GM12878 (cell line): ENCODE measurements at regions not wholly inside any gene's neighbourhood (a gene's known extent, or its start where the extent isn't known, plus 50 kb on each side); places are given as distances from the start of the nearest gene placed in this dataset.

ENCODE experiments used
- ATAC-seq: fragments of 200-7000 bp; cut with Tn5 transposase; 3 replicates; pipeline ENCODE4 v1.9.1; 2020; ENCODE audit warnings: mild to moderate bottlenecking, moderate library complexity
- BruUV-seq: library from RNA; stranded (reverse); fragments of 400-500 nt; replicated peaks from 2 replicates; lab custom pipeline; 2021; lab: Mats Ljungman, UMichigan
- CTCF ChIA-PET: fragments of 300-600 bp; sonication (Branson Sonifier 250); formaldehyde crosslinking; extraction: SDS; loops from one replicate; lab custom pipeline; 2021; ENCODE audit warnings: inconsistent platforms; lab: Yijun Ruan, JAX
- POLR2A ChIA-PET: fragments of 350-600 bp; formaldehyde crosslinking; extraction: SDS; loops from one replicate; lab custom pipeline; 2021; ENCODE audit warnings: inconsistent platforms; lab: Charles Lee
- RAD21 ChIA-PET: fragments of 300-600 bp; sonication (Branson Sonifier 250); formaldehyde crosslinking; loops from one replicate; lab custom pipeline; 2023; ENCODE audit warnings: antibody characterized with exemption; ENCODE audit not compliant: unreplicated experiment; lab: Charles Lee
- SMC1A ChIA-PET: fragments of 300-600 bp; sonication (Branson Sonifier 250); formaldehyde crosslinking; loops from one replicate; lab custom pipeline; 2023; ENCODE audit not compliant: unreplicated experiment, uncharacterized antibody; lab: Charles Lee
- DNase-seq: peaks from one replicate; pipeline ENCODE4 v3.0.0-alpha.2; 2011; ENCODE audit warnings: low read depth, low spot score
- FAIRE-seq: peaks from 3 replicates; lab custom pipeline; 2011; peaks lifted over from hg19 to GRCh38; lab: Jason Lieb, UNC
- H2AFZ ChIP-seq: 2 replicates; pipeline ENCODE4 v1.6.0; 2011; ENCODE audit warnings: low read depth, low read length, control low read depth; ENCODE audit not compliant: control insufficient read depth
- H3K27ac ChIP-seq: 2 replicates; pipeline ENCODE4 v1.5.1; 2011; ENCODE audit warnings: control low read depth; ENCODE audit not compliant: control insufficient read depth, insufficient read depth
- H3K27me3 ChIP-seq, 2 experiments: replicated peaks in 1 of 2; 2 replicates each; pipeline versions ENCODE4 v1.6.0 to v1.6.1; 2011; ENCODE audit warnings: low read length in 1 of 2; ENCODE audit not compliant: control insufficient read depth in 2 of 2, insufficient read depth in 2 of 2
- H3K36me3 ChIP-seq, 2 experiments: 2 replicates each; pipeline ENCODE4 v1.5.1; 2011; ENCODE audit warnings: low read length in 1 of 2; ENCODE audit not compliant: control insufficient read depth in 2 of 2, insufficient read depth in 2 of 2
- H3K4me1 ChIP-seq: 2 replicates; pipeline ENCODE4 v1.6.1; 2011; ENCODE audit warnings: mild to moderate bottlenecking, low read length, moderate library complexity, mixed read lengths; ENCODE audit not compliant: control insufficient read depth, insufficient read depth
- H3K4me2 ChIP-seq: 2 replicates; pipeline ENCODE4 v1.6.0; 2011; ENCODE audit warnings: control low read depth; ENCODE audit not compliant: control insufficient read depth, insufficient read depth
- H3K4me3 ChIP-seq: fragments of 200-600 bp; sonication (generic); 2 replicates; pipeline ENCODE4 v1.5.1; 2016
- H3K79me2 ChIP-seq: 2 replicates; pipeline ENCODE4 v1.6.0; 2011; ENCODE audit warnings: low read length; ENCODE audit not compliant: control insufficient read depth, insufficient read depth
- H3K9ac ChIP-seq: 2 replicates; pipeline ENCODE4 v1.8.0; 2011; ENCODE audit warnings: low read length, control low read depth, mixed read lengths; ENCODE audit not compliant: control insufficient read depth, insufficient read depth
- H3K9me3 ChIP-seq: replicated peaks from 3 replicates; pipeline ENCODE4 v1.5.1; 2011; ENCODE audit warnings: mild to moderate bottlenecking, low read length; ENCODE audit not compliant: control insufficient read depth, insufficient read depth
- H4K20me1 ChIP-seq: 2 replicates; pipeline ENCODE4 v1.6.0; 2011; ENCODE audit not compliant: control insufficient read depth, insufficient read depth
- ASH2L ChIP-seq: fragments of 300-600, 200-600 bp; sonication (generic); IDR thresholded peaks from 2 replicates; pipeline ENCODE4 v1.6.1; 2017; ENCODE audit warnings: low read depth, mild to moderate bottlenecking, borderline replicate concordance
- ATF2 ChIP-seq: IDR thresholded peaks from 2 replicates; pipeline ENCODE4 v1.6.1; 2012; ENCODE audit warnings: low read length, inconsistent platforms
- E2F4 ChIP-seq: IDR thresholded peaks from 2 replicates; pipeline ENCODE4 v1.6.1; 2012; ENCODE audit warnings: low read depth, low read length, improper control_type of control experiment
- EP300 ChIP-seq, 2 experiments: fragments of 150-350 bp in 1 of 2; IDR thresholded peaks; 2 replicates each; pipeline ENCODE4 v1.6.1; 2011 to 2012; ENCODE audit warnings: low read depth in 2 of 2, low read length in 2 of 2, borderline replicate concordance in 1 of 2, improper control_type of control experiment in 1 of 2, inconsistent platforms in 1 of 2; ENCODE audit not compliant: control insufficient read depth in 1 of 2
- HDGF ChIP-seq: fragments of 450-650 bp; IDR thresholded peaks from 2 replicates; pipeline ENCODE4 v1.6.1; 2016; ENCODE audit warnings: antibody characterized with exemption
- NR2F1 ChIP-seq: fragments of 450-650 bp; conservative IDR thresholded peaks from 2 replicates; pipeline ENCODE4 v1.6.1; 2017; ENCODE audit warnings: mild to moderate bottlenecking
- NRF1 ChIP-seq: conservative IDR thresholded peaks from 2 replicates; pipeline ENCODE4 v1.6.1; 2011; ENCODE audit warnings: mild to moderate bottlenecking, low read depth, low read length, improper control_type of control experiment
- RBBP5 ChIP-seq: fragments of 200-600 bp; sonication (generic); conservative IDR thresholded peaks from 2 replicates; pipeline ENCODE4 v1.6.1; 2016
- SPI1 ChIP-seq: IDR thresholded peaks from 2 replicates; pipeline ENCODE4 v1.6.1; 2011; ENCODE audit warnings: low read depth, mild to moderate bottlenecking, low read length, moderate library complexity, borderline replicate concordance; ENCODE audit not compliant: insufficient read depth
- TCF12 ChIP-seq: IDR thresholded peaks from 2 replicates; pipeline ENCODE4 v1.6.1; 2011; ENCODE audit warnings: low read depth, mild to moderate bottlenecking, low read length
- ZBED1 ChIP-seq: IDR thresholded peaks from 2 replicates; pipeline ENCODE4 v1.6.1; 2016; ENCODE audit warnings: borderline replicate concordance
- WGBS: methylation state at CpG from one replicate; pipeline ENCODE4 v1.1.6; 2016; ENCODE audit warnings: low lambda C conversion rate; ENCODE audit not compliant: insufficient replicate concordance, insufficient coverage; ENCODE audit errors: missing lambda C conversion rate; 5-methylcytosine and 5-hydroxymethylcytosine counted together
- in situ Hi-C: fragments of 300-500 bp; cut with MboI; formaldehyde crosslinking; loops from 9 replicates; pipeline ENCODE4 v1.14.3; 2018; ENCODE audit warnings: mixed read lengths
- intact Hi-C: fragments of 100-400 bp; cut with micrococcal nuclease; formaldehyde crosslinking; loops from one replicate; pipeline ENCODE4 v1.14.2; 2022; ENCODE audit not compliant: unreplicated experiment

- no peak overlapping the region for H2AFZ ChIP-seq
- no peaks in the 10 kb centered on the region for H4K20me1 ChIP-seq
- CTCF ChIA-PET, result no interaction called here
- no peak overlapping the region for H3K27ac ChIP-seq
- H3K9ac ChIP-seq, result no peak overlapping the region
- WGBS, result 6% methylated on average over 1 of the region's 1 CpG
- H3K36me3 ChIP-seq, result no peaks in the 10 kb centered on the region
- POLR2A ChIA-PET, result interaction anchor here (0.6 kb wide), 1 partner anchor 1206 kb away, joined by 3 read pairs; no protein-coding TSS in a partner anchor
- no peak overlapping the region for H3K4me2 ChIP-seq
- peak; percentile 44 for ATAC-seq
- no TSS peak for BruUV-seq
- TF ChIP-seq TCF12, result no peak
- no peak for TF ChIP-seq ZBED1
- no peak for TF ChIP-seq ASH2L
- no peak for TF ChIP-seq ATF2
- TF ChIP-seq NRF1, result no peak
- 0 out of 2 replicates have a peak, but pooled peaks have one; percentile 13 for TF ChIP-seq NR2F1
- no peaks in the 10 kb centered on the region for H3K79me2 ChIP-seq
- SMC1A ChIA-PET, result interaction anchor here (2.8 kb wide), 1 partner anchor 18 kb away, joined by 12 read pairs; no protein-coding TSS in a partner anchor
- no peak for DNase-seq
- FAIRE-seq, result no peak
- in situ Hi-C loops, result no loop called here
- no peaks in the 10 kb centered on the region for H3K9me3 ChIP-seq
- H3K4me3 ChIP-seq, result no peak overlapping the region
- RAD21 ChIA-PET, result interaction anchor here (3.4 kb wide), 1 partner anchor 18 kb away, joined by 17 read pairs; no protein-coding TSS in a partner anchor
- no peaks in the 10 kb centered on the region for H3K4me1 ChIP-seq
- intact Hi-C loops, result loop anchor here (5.0 kb wide), 1 partner anchor 330 kb away; no protein-coding TSS in a partner anchor
- H3K27me3 ChIP-seq, result no peaks in the 10 kb centered on the region
Measured at GRCh38 chrX:42127563-42127962, 204.2 kb upstream of the CASK start.

GRCh38 chrX:42123369-42123768, 200.0 kb upstream of the CASK start:
- H3K4me1 ChIP-seq, result no peaks in the 10 kb centered on the region
- no peak overlapping the region for H2AFZ ChIP-seq
- FAIRE-seq (no peak), DNase-seq (no peak)
- in situ Hi-C loops, result no loop called here
- no peaks in the 10 kb centered on the region for H3K9me3 ChIP-seq
- no peak overlapping the region for H3K27ac ChIP-seq
- SMC1A ChIA-PET, result interaction anchor here (0.6 kb wide), 1 partner anchor 26 kb away, joined by 3 read pairs; no protein-coding TSS in a partner anchor
- no peak overlapping the region for H3K4me2 ChIP-seq
- no peak overlapping the region for H3K9ac ChIP-seq
- no peak overlapping the region for H3K4me3 ChIP-seq
- TF ChIP-seq RBBP5, result no peak
- no peak for TF ChIP-seq E2F4
- TF ChIP-seq EP300 (IDR thresholded peaks at IDR 0.05; ENCODE audit: borderline replicate concordance in 1 of 2, control insufficient read depth in 1 of 2, low read depth in 2 of 2, low read length in 2 of 2), result no peak
- TF ChIP-seq HDGF, result no peak
- TF ChIP-seq SPI1, result no peak
- TF ChIP-seq, all 136 proteins: peak for 0
- no peak for ATAC-seq
- ChIA-PET POLR2A (no interaction called here), CTCF (no interaction called here), RAD21 (no interaction called here)
- intact Hi-C loops, result no loop called here
- no peaks in the 10 kb centered on the region for H3K27me3 ChIP-seq
- no peaks in the 10 kb centered on the region for H3K36me3 ChIP-seq
- no peaks in the 10 kb centered on the region for H3K79me2 ChIP-seq
- H4K20me1 ChIP-seq, result no peaks in the 10 kb centered on the region
- no TSS peak for BruUV-seq
- WGBS, result 51% methylated on average over 4 of the region's 4 CpGs
